ENCODE measurements at regions not wholly inside any gene's neighbourhood (a gene's known extent, or its start where the extent isn't known, plus 50 kb on each side); places are given as distances from the start of the nearest gene placed in this dataset.

- Histone ChIP-seq H2BK5ac (ENCODE audit: low read depth, low read length, poor library complexity, severe bottlenecking) (peak overlapping the region; percentile 87), H3K4me2 (ENCODE audit: low read depth, low read length) (peak overlapping the region; percentile 76; the same call in 1 of the 2 replicates), H3K9ac (ENCODE audit: low read depth, low read length) (no peak overlapping the region), H3K9me3 (ENCODE audit: control insufficient read depth, insufficient read depth, low read length) (no peaks in the 10 kb centered on the region), H3K9me1 (ENCODE audit: insufficient read depth, low read length) (0 out of 2 replicates have a peak, but pooled peaks cover 2% of the 10 kb centered on the region), H3K27ac (ENCODE audit: insufficient read depth, low read length) (peak overlapping the region; percentile 5; the same call in 1 of the 2 replicates), H3K4me1 (ENCODE audit: control insufficient read depth, insufficient read depth, low read length) (peaks cover 14% of the 10 kb centered on the region), H2AK5ac (ENCODE audit: low read depth, low read length) (no peak overlapping the region), H3K14ac (replicated peaks; ENCODE audit: low read depth, low read length) (peak overlapping the region; percentile 8), H3K18ac (ENCODE audit: low read depth, low read length) (peak overlapping the region; percentile 83), H4K5ac (ENCODE audit: low read depth, low read length) (peak overlapping the region; percentile 65), H2BK15ac (ENCODE audit: low read depth, low read length) (peak overlapping the region; percentile 68; the same call in 2 of the 3 replicates), H2BK20ac (ENCODE audit: low read depth, low read length) (peak overlapping the region; percentile 3), H3K36me3 (ENCODE audit: control insufficient read depth, insufficient read depth, low read length) (no peaks in the 10 kb centered on the region), H2BK120ac (ENCODE audit: low read depth, low read length) (peak overlapping the region; percentile 52; the same call in 1 of the 2 replicates), H2AK9ac (replicated peaks; ENCODE audit: low read depth, low read length, poor library complexity) (no peak overlapping the region), H3K4ac (ENCODE audit: low read depth, low read length) (no peak overlapping the region; the same call in 1 of the 2 replicates), H3K79me1 (ENCODE audit: low read depth in 1 of 2, low read length in 2 of 2) (no peaks in the 10 kb centered on the region), H3K23ac (ENCODE audit: low read depth, low read length) (peak overlapping the region; percentile 18; the same call in 1 of the 2 replicates), H2AFZ (replicated peaks; ENCODE audit: low read length, poor library complexity) (no peak overlapping the region), H3K27me3 (ENCODE audit: control insufficient read depth, insufficient read depth, low read length) (no peaks in the 10 kb centered on the region), H4K91ac (ENCODE audit: insufficient read depth, low read depth, low read length) (no peak overlapping the region), H3K56ac (ENCODE audit: extremely low read depth, insufficient read depth, low read length) (no peak overlapping the region), H4K20me1 (ENCODE audit: insufficient read depth, low read length) (no peaks in the 10 kb centered on the region), H4K8ac (ENCODE audit: low read depth in 2 of 2, low read length in 2 of 2) (peak overlapping the region in 1 of 2 experiments; percentile 25; a peak in 1 of 4 replicates), H3K4me3 (ENCODE audit: insufficient read depth, low read depth, low read length) (no peak overlapping the region)
- in situ Hi-C loops (cut with MboI; ENCODE audit: low sequenced_read_pairs) (no loop called here), intact Hi-C loops (cut with micrococcal nuclease) (loop anchor here (10.0 kb wide), 1 partner anchor 458 kb away; no protein-coding TSS in a partner anchor), dilution Hi-C loops (cut with HindIII; ENCODE audit: low sequenced_read_pairs, unreplicated experiment) (no loop called here)
- no TSS peak for BruUV-seq (replicated peaks)
- no CpG with 5 or more reads among the region's 5 CpGs for WGBS, 2 experiments (ENCODE audit: extremely low coverage in 2 of 2, insufficient read length in 1 of 2)
- TF ChIP-seq CTCF (conservative IDR thresholded peaks at IDR 0.05; ENCODE audit: low read depth, low read length): no peak
- ATAC-seq (ENCODE audit: low read depth) (peak; percentile 10), DNase-seq (peak; percentile 74)
- ChIA-PET POLR2A (ENCODE audit: unreplicated experiment) (no interaction called here), CTCF (no interaction called here)
Measured at GRCh38 chr7:46626691-46627310, 705.7 kb upstream of the IGFBP3 start.

Measured in IMR-90 (cell line).